GM19397 (cell line): ENCODE measurements at regions not wholly inside any gene's neighbourhood (a gene's known extent, or its start where the extent isn't known, plus 50 kb on each side); places are given as distances from the start of the nearest gene placed in this dataset.

Experiments
- ATAC-seq: cut with Tn5 transposase; IDR thresholded peaks from one replicate; pipeline ENCODE4 v1.9.1; 2021; ENCODE audit warnings: mild to moderate bottlenecking, moderate library complexity; ENCODE audit not compliant: unreplicated experiment

DNA sequence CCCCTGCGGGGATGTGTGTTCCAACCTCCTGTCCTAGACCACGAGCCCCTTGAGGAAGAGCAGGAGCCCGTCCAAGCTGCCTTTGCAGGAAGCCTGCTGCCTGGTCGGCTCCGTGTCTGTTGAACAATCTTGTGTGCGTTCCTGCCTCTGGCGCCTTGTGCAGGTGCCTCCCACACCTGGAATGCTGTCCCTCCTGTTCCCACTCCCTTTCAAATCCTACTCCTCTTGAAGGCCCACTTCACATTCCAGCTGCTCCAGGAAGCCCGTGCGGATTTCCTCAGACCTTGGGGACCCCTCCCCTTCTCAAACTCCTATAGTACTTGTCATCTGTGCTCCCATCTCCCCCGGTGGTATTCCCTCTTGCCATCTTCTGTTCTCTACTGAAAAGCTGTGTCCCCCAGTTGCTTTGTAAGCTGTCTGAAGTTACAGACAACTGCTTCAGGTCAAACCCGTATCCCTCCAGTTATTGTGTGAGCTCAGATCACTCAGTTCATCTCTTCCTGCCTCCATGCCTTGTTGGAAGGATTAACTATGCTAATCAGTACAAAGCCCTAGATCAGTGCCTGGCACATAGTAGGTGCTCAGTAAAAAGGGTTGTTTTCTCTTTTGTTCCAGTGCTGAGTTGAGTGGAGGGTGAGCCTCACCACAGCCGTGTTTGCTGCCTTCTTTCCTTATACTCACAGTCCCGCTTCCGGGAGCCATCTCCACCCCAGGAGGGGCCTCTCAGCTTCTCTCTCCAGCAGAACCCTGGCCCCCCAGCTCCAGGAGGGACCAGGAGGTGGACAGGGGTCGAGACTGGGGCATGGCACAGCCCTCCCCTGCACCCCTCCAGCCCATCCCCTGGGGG, 241.8 kb upstream of the CIBAR2 start:
- no peak for ATAC-seq

DNA sequence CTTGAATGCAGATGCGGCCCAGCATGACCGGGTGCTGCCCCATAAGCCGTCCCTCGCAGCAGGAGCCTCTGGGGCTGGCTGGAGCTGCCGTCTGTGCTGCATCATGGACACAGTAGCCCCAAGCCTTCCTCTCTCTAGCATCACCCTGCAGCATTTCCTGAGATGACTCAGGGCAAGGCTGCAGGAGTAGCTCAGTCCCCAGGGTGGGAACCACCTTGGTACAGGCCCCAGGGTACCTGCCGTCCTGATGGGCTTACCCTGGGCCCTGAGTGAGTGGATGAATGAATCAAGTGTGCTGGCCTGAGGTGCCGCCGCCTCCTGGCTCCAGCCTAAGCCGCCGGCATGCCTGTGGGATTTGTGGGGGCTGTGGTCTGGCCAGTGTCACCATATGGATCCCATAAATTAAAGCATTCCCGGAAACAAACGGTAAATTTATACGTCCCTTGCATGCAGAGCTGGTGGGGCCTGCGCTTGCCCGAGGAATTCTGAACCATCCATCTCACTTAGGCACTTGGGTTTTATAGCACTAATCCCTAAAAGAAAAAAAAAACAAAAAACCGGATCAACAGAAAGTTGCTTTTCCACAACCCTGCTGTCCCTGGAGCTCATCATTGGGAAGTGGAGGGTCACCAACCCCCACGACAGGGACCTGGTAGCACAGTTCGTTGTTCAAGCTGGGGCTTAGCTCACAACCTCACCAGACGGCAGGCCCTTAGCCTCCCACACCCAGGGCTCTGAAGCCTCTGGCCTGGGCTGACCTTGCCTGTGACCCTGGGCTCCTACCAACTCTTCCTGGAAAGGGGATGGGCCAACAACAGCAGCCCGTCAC, 242.6 kb upstream of the CIBAR2 start:
- ATAC-seq = no peak

DNA sequence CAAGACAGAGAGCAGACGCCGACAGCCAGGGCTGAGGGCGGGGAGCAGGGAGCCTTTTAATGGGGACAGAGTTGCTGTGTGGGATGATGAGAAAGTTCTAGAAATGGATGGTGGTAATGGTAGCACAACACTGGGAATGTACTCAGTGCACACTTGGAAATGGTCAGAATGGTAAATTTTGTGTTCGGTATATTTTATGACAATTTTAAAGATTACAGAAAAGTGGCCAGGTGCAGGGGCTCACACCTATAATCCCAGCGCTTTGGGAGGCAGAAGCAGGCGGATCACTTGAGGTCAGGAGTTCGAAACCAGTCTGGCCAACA, 243.2 kb upstream of the CIBAR2 start:
- no peak for ATAC-seq

DNA sequence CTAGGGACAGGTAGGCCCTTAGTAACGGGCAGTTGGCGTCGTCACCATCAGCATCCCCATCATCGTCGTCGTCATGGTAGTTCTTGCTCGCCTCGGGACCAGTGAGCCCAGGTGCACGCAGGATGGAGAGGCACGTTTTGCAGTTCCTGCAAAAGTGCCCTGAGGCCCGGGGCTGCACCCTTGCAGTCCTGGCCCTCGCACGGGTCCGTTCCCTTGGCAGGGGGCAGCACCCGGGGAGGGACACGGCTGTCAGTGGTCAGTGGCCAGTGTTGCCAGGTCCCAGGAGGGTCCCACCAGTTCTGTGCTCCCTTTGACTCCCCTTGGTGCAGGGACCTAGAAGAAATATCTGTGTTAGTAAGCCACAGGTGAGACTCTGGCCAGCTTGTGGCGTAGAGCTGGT, 243.9 kb upstream of the CIBAR2 start:
- no peak for ATAC-seq

DNA sequence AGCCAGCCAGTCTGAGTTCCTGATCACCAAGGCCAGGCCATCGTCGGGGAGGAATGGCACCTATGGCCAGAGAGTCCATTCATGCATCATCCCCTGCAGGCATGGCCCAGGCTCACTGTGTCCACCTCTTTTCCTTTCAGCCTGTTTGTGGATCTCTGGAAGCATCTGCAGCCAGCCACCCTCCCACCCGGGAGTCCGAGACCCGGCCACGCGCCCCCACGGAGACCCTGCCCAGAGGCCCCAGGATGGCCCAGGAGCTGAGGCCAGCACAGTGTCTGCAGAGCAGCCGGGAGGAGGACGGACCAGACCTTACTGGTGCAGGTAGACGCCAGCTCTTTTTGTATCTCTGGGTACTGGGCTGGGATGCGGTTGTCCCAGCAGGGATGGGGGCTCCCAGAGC, 245.1 kb upstream of the CIBAR2 start:
- no peak for ATAC-seq

DNA sequence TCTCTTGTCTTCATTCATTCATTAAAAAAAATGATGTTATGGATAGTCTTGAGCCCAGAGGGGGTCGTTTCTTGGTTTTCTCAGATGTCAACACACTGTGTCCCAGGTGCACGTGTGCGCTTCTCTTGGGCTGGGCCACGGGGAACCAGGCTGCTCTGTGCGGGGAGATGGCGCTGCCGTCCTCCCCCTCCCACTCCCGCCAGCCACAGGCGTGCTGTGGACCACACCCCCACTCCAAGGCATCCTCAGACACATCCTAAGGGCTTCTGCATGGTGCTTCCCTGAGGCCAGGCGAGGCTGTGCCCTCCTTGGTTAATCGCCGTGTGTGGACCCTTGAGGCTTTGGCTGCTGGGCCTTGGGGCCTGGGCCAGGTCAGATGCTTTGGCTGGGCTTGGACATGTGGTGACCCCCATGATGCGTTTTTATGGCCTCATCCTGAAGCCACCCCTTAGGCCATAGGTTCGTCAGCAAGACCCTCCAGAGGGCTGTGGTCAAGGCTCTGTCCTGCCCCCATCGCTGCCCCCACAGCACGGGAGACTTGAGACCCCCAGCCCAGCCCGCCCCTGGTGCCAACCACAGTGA, 245.7 kb upstream of the CIBAR2 start:
- no peak for ATAC-seq

DNA sequence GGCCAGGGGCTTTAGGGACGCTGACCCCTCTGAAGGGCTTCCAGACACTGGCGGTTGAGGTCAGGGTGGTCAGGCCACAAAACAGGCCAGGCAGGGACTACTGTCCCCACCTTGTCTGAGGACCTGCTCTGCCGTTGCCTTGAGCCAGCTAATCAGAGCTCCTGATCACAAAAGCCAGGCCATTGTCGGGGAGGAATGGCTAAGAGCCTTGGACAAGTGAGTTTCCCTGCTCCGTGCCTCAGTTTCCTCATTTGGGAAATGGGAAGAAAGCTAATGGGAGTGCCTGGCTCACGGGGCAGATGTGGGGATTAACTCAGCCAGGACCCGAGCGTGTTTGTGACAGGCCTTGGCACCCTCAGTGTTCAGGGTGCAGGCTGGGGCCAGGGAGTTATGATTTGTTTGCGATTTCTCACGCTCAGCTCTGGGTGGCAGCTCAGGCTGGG, 246.5 kb upstream of the CIBAR2 start:
- no peak for ATAC-seq

DNA sequence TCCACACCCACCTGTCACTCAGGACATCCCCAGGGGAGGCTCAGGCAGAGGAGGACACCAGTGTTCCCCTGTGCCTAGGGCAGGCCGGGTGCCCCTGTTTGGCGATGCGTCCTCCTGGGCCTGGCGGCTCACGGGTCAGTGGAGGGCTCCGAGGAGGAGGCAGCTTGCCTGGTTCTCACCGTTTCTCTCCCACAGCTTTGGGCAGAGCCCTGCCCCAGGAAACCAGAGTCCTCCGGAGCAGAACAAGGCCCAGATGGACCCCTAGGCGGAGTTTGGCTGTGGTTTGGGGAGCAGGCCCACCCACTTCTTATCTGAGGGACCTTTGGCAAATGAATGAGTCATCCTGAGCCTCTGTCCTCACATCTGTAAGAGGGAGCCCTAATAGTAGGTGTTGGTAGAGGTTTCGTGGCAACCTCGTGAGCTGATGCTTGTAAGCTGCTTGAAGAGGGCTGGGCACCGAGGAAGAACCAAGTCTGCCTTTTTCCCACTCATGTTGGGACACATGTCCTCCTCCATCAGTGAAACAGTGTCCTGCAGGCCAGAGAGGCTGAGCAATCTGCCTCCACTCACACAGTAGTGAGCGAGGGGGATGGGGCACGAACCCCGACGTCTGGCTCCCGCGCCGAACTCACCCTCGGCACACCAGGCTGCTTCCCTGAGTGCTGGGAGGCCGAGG, 247.0 kb upstream of the CIBAR2 start:
- ATAC-seq = no peak

DNA sequence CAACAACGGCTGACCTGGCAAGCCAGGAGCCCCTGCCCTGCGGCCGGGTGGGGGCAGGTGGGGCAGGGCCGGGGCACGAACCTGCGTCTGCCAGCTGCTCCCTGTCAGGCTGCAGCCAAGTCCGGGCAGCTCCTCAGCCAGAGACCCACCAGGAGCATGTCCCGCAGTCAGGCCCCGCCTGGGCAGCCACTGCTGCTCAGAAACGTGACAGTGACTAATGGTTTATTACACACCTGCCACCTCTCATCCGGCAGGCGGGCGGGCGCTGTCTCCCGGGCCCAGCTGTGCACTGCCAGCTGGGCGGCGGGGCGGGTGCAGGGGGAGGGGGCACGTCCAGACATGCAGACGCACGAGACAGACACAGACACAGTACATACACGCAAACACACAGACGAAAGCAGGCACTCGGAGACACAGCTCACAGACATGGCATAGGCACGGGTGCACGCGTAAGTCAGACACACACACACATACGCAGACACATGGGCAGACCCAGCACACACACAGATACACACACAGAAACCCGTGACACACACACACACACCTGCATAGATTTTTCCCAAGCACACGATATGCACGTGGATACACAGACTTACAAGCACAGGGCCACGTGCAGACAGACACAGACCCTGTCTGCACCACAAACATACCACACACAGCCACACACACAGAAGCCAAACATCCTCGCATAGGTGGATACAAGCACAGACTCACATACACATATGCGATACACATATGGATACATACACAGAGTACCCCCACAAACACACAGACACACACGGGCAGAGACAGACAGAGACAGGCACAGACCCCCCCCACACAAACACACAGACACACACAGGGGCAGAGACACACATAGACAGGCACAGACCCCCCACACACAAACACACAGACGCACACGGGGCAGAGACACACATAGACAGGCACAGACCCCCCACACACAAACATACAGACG, 248.3 kb upstream of the CIBAR2 start:
- ATAC-seq = no peak

DNA sequence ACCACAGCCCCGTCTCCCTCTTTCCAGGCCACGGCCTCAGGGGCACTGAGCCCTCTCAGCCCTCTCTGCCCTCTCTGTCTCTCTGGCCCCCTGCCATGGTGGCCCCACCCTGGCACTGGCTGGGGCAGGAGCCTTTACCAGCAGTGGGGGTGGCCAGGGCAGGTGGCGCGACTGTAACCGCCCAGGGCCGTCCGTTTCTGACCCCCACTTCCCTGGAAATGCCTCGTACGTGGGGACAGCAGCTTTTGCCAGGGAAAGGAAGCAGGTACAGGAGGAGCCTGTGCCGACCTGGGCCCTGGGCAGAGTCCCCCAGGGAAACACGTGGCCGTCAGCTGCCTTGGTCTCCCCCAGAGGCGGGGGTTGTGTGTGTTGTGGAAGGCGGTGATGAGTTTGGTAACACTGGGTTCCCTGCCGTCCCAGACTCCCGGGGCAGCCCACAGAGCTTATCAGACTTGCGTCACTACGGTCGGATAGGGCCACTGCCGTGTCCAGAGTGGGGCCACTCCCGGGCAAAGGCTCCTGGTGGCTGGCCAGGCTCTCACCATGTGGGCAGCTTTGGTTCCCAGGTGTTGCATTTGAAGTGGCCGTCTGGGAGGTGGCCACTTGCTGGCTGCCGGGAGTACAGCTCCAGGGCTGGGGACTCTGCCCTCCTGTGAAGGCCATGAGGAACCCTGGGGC, 249.3 kb upstream of the CIBAR2 start:
- no peak for ATAC-seq

DNA sequence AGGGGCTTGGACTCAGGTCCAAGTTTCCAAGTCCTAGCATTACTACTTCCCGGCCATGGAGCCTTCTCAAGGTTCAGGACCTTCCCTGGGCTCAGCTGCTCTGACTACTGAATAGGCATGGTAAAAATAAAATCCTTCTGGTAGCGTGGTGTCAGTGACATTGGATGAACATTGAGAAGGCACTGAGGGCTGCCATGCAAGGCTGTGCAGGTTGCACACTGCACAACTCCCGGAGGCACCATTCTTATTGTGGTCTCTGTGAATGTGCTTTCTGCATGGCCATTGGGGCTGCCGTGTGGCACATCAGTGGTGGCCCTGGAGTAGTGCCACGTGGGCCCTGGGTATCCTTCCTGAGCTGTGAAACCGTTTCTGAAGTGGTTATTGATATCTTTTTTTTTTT, 250.2 kb upstream of the CIBAR2 start:
- no peak for ATAC-seq

DNA sequence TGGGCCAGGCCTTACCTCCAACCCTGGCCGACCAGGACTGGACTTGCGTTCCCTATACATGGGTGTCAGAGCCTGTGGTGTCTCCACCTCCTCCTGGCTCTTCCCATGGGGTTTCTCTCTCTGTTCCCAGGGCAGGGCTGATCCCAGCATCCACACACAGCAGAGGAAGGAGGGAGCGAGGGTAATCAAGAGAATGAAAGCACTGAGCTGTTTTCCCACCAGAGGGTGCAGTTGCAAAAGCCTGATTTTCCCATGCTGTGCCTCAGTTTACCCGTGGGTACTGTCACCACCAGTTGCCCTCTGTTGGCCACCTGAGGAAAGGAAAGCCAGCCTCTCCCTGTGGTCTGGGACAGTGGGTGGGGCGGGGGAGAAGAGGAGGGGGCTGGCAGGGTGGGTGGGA, 249.7 kb upstream of the GSE1 start:
- ATAC-seq = no peak

DNA sequence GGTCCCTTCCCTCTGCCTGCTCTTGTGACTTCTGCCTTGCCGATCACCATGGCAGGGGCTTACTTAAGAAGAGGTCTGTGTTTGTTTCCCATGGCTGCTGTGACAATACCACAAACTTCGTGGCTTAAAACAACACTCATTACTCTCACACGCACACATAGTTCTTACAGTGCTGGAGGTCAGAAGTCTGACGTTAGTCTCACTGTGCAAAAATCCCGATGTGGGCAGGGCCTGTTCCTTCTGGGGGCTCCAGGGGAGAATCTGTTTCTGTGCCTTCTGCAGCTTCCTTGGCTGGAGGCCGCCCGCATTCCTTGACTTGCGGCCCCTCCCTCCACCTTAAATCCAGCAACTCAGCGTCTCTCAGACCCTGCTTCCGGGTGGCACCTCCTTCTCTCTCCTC, 249.2 kb upstream of the GSE1 start:
- no peak for ATAC-seq

DNA sequence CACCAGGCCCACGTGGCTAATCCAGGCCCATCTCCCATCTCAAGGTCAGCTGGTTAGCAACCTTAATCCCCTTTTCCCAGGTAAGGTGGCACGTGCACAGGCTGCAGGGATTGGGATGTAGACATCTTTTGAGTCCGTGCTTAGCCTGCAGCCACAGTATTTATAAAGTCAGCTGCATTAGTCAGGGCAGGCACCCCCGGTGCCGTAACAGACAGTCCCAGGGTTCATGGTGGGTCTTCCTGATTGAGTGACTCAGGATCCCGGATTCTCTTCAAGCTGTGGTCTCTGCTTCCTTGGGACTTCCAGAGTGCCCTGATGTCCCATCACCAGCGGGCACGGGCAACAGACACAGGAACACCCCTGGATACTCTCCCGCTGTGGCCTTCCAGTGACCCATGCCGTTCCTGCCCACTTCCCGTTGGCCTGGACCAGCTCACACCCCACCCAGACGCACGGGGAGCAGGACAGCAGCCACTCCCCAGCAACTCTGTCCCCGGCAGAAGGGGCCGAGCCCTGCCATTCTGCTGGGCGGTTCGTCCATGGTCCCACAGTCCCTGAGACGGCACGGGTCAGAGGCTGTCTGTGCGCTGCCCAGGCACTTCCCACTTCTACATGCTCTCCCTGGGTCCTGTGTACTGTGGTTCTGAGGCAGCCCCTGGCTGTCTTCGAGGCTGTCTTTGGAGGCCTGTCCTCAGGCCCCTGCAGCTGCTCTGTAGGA, 248.6 kb upstream of the GSE1 start:
- no peak for ATAC-seq

DNA sequence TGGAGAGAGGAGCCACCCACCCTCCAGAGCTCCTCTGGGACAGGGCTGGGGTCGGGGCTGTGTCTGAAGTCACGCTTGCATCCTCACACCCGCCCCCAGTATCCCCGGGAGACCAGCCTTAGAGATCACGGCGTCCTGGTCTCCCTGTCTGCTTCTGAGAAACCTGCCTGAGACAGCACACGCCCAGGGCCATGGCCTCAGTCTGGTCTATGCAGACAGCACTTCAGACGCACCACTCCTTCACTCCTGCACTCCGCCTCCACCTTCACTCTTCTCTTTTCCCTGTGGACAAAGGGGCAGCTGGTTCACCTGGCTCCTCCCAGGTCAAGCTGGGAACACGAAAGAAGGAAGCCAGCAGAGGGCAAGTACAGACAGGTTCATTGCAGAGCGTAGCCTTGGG, 248.0 kb upstream of the GSE1 start:
- no peak for ATAC-seq

DNA sequence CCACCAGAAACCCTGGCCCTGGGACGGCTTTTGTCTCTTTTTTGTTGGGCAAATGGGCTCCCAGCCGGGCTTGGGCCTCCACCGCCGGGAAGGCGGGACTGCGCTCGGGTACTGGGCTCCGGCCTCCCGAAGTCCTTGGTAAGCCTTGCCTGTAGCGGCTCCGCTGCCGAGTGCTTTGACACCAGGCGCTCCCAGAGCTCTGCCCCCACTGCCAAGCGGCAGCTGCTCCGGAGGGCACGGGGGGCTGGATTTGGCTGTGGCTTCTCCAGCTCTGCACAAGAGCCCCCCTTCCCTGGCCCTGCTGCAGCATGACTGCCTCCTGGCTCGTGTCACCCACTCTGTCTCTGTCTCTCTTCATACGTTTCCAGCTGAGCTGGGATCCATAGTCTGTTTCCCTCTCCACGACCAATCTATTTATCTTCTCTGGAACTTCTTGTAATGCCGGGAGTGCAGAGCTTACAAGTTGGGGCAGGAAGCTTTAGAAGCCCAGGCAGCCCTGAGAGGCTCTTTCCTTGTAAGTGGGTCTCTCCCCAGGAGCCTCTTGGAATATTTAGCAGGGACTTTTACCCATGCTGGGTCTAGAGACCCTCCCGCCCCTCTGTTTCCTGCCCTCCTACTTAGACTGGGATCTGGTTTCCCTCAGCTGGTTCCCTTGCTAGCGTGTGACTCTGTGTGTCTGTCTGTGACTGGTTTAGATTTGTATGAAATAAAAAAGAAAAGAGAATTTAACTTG, 246.9 kb upstream of the GSE1 start:
- no peak for ATAC-seq

DNA sequence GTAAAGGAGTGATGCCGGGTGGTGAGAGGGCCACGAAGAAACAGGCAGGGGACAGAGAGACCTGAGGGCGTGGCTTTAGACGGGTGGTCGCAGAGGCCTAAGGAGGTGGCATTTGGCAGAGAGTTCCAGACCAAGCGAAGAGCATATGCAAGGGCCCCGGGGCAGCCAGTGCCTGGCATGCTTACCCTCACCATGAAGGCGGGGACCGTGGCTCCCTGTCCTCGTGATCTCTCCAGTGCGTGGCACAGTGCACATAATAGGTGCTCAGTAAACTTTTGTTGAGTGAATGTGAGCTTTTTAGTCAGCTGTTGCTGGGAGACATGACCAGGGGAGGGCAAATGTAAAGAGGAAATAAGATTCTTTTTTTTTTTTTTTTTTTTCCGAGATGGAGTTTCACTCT, 245.6 kb upstream of the GSE1 start:
- ATAC-seq = no peak

DNA sequence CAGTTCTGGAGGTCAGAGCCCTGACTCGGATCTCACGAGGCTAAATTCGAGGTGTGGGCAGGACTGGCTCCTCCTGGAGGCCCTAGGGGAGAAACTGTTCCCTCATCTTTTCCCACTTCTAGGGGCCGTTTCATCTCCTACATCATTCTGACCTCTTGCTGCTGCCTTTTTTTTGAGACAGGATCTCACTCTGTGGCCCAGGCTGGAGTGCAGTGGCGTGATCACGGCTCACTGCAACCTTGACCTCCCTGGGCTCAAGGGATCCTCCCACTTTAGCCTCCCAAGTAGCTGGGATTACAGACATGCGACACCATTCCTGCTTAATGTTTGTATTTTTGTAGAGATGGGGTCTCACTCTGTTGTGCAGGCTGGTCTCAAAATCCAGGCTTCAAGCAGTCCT, 244.1 kb upstream of the GSE1 start:
- ATAC-seq = no peak
